ENCODE measurements at regions not wholly inside any gene's neighbourhood (a gene's known extent, or its start where the extent isn't known, plus 50 kb on each side); places are given as distances from the start of the nearest gene placed in this dataset.

DNA sequence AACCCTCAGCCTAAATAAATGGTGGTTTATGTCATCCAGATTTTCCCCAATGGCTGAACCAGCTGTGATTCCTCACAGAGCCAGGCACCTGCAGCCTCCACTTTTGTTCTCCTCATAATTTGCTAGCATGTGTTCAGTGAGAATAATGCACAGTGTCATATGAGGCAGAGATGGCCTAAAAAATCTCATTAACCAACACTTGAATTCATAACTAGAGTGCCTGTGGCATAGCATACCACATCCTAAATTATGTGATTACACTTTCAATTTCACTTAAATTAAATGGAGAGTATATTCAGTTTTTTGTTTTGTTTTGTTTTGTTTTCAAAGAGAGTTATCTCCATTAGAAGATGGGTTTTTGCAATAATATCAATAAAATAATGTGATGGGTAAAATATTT lies 488.0 kb downstream of the CBLN2 start:
- TF ChIP-seq YY1 (IDR thresholded peaks at IDR 0.05; ENCODE audit: insufficient read depth, insufficient read length) (no peak), ZNF274 (IDR thresholded peaks at IDR 0.05; ENCODE audit: low read depth, low read length) (no peak), SUZ12 (IDR thresholded peaks at IDR 0.05; ENCODE audit: extremely low read depth, insufficient read depth, insufficient read length) (no peak)
